OCI-LY3 (cell line): ENCODE measurements at regions not wholly inside any gene's neighbourhood (a gene's known extent, or its start where the extent isn't known, plus 50 kb on each side); places are given as distances from the start of the nearest gene placed in this dataset.

ENCODE experiments used
- H2AFZ ChIP-seq: fragments of 200-600, 300-600 bp; shearing (Covaris generic); 2 replicates; pipeline ENCODE4 v1.6.0; 2014; ENCODE audit warnings: antibody characterized with exemption, low read depth, low read length
- H3K27ac ChIP-seq: fragments of 200-600, 300-600 bp; sonication (generic); 2 replicates; pipeline ENCODE4 v1.5.1; 2014; ENCODE audit warnings: mild to moderate bottlenecking, low read length, moderate library complexity, mixed read lengths
- H3K27me3 ChIP-seq: fragments of 200-600, 300-600 bp; sonication (generic); 2 replicates; pipeline ENCODE4 v1.6.1; 2014; ENCODE audit warnings: low read depth, low read length, mixed read lengths
- H3K36me3 ChIP-seq: fragments of 200-600, 300-600 bp; sonication (generic); replicated peaks from 2 replicates; pipeline ENCODE3; 2014; ENCODE audit warnings: low read depth, low read length, mixed read lengths
- H3K4me1 ChIP-seq: fragments of 300-600, 200-600 bp; sonication (generic); 2 replicates; pipeline ENCODE4 v1.6.1; 2014; ENCODE audit warnings: low read length, mixed read lengths
- H3K4me2 ChIP-seq: fragments of 200-600, 300-600 bp; sonication (generic); 2 replicates; pipeline ENCODE4 v1.6.1; 2014; ENCODE audit warnings: low read length, mixed read lengths
- H3K4me3 ChIP-seq: fragments of 300-600, 200-600 bp; sonication (generic); 2 replicates; pipeline ENCODE4 v1.5.1; 2014; ENCODE audit warnings: antibody characterized with exemption, mild to moderate bottlenecking, low read length, moderate library complexity
- H3K79me2 ChIP-seq: fragments of 300-600, 200-600 bp; shearing (Covaris generic); 2 replicates; pipeline ENCODE4 v1.6.1; 2014; ENCODE audit warnings: mild to moderate bottlenecking, low read length, mixed read lengths
- H3K9ac ChIP-seq: fragments of 300-600, 200-600 bp; shearing (Covaris generic); 2 replicates; pipeline ENCODE4 v1.6.0; 2014; ENCODE audit warnings: mild to moderate bottlenecking, low read length, moderate library complexity
- H3K9me3 ChIP-seq: fragments of 200-600, 300-600 bp; shearing (Covaris generic); 2 replicates; pipeline ENCODE4 v1.6.1; 2014; ENCODE audit warnings: low read length, mixed read lengths; ENCODE audit not compliant: insufficient read depth
- H4K20me1 ChIP-seq: fragments of 200-600, 300-600 bp; sonication (generic); 2 replicates; pipeline ENCODE4 v1.6.1; 2016; ENCODE audit warnings: low read length, mixed read lengths; ENCODE audit not compliant: insufficient read depth
- CTCF ChIP-seq: fragments of 200-600, 300-600 bp; sonication (generic); IDR thresholded peaks from 2 replicates; pipeline ENCODE4 v1.5.1; 2014; ENCODE audit warnings: antibody characterized with exemption, low read length, low read depth
- EZH2phosphoT487 ChIP-seq: fragments of 200-600 bp; shearing (Covaris generic); IDR thresholded peaks from 2 replicates; pipeline ENCODE4 v1.6.1; 2018; ENCODE audit warnings: antibody characterized with exemption, mixed run types, low read depth

DNA sequence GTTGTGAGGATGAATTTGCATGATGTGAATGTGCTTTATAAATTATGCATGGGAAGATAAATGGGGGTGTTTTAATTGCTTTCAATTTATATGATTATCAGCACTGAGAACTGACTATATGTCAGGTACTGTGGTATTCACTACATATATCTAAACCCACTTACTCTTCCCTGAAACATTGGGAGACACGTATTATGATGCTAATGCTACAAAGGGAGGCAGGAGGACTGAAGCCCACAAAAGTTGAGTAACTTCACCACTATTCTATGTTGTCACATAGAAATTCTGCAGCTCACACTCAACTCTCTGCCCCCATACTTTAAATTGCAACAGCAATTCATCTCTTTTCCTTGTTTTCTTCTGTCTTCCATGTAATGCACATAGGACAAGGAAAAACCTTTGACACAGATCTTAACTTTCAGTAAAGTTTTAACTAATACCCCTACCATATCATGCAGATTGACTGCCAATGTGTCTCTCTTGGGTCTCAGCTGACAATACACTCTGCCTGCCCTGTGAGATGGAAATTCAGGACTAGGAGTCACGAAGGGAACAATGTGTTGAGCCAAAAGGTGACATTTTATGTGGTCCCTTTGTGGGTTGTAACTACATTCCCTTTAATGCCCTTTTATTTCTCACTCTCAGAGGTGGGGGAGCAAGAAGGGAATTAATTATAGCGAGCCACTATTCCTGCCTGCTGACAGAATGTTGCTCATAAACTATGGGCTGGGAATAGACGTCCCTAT is 691.0 kb upstream of the SORCS1 start:
- Histone ChIP-seq H3K27ac (no peak overlapping the region), H3K79me2 (no peaks in the 10 kb centered on the region), H3K9me3 (no peaks in the 10 kb centered on the region), H3K27me3 (no peaks in the 10 kb centered on the region), H3K4me3 (no peak overlapping the region), H4K20me1 (no peaks in the 10 kb centered on the region), H3K4me1 (peaks cover 38% of the 10 kb centered on the region), H3K9ac (no peak overlapping the region), H3K4me2 (peak overlapping the region; percentile 36; the same call in 1 of the 2 replicates), H3K36me3 (no peaks in the 10 kb centered on the region), H2AFZ (no peak overlapping the region)
- TF ChIP-seq CTCF, result no peak
- TF ChIP-seq EZH2phosphoT487, result no peak

DNA sequence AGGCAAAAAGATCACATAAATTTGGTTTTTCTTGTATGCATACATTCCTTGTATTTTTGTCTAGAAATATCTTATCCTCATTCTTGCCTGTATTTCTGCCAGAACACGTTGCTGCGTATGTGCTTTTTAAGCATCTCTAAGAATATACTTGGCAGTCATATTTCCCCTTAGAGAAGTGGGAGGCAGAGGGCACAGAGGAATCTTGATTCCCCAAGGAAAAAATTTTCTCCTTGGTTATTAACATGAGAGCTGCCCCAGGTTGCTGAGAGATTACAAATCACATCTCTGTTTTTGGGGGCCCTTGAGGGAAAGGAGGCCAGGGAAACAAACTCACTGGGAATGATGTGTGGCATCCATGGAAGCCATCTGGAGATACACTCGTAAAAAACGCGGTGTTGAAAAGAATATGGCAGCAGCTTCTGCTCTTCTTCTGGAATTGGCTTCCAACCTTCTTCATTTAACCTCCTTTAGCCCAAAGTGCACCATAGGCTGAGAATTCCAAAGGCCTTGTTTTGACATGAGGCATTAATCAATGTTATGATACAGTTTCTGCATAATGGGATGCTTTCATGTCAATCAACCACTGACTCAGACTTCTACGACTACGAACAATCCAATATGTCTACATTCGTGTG is 684.3 kb upstream of the SORCS1 start:
- Histone ChIP-seq H3K4me1 (peaks cover 29% of the 10 kb centered on the region), H4K20me1 (no peaks in the 10 kb centered on the region), H3K27ac (no peak overlapping the region), H3K79me2 (no peaks in the 10 kb centered on the region), H3K36me3 (no peaks in the 10 kb centered on the region), H2AFZ (no peak overlapping the region), H3K9ac (no peak overlapping the region), H3K9me3 (no peaks in the 10 kb centered on the region), H3K4me3 (no peak overlapping the region), H3K27me3 (no peaks in the 10 kb centered on the region), H3K4me2 (no peak overlapping the region)
- TF ChIP-seq CTCF (no peak), EZH2phosphoT487 (no peak)

DNA sequence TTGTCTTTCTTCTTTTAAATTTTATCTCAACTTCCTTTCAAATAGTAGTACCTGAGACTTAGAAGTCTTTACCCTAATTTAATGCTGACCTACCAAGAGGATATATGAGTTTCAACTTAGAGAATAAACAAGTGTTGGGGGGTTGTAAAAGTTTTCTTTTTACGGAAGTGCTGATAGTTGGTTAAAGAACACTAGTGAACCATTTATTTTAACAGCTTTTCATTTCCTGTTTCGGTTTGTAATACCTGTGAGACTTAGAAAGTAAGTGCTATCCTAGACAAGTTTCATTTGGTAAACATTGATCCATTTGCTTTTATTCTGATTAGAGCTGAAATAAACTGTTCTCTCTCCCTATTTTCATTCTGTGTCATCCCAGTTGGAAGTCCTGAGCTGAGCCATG is 683.1 kb upstream of the SORCS1 start:
- H3K4me1 ChIP-seq, result peaks cover 29% of the 10 kb centered on the region
- H2AFZ ChIP-seq, result no peak overlapping the region; the same call in 1 of the 2 replicates
- no peaks in the 10 kb centered on the region for H3K36me3 ChIP-seq
- no peaks in the 10 kb centered on the region for H3K9me3 ChIP-seq
- H3K27me3 ChIP-seq, result no peaks in the 10 kb centered on the region
- H3K4me2 ChIP-seq, result peak overlapping the region; percentile 73
- H4K20me1 ChIP-seq, result no peaks in the 10 kb centered on the region
- H3K4me3 ChIP-seq, result peak overlapping the region; percentile 44; the same call in 1 of the 2 replicates
- H3K79me2 ChIP-seq, result no peaks in the 10 kb centered on the region
- H3K9ac ChIP-seq, result peak overlapping the region; percentile 35; the same call in 1 of the 2 replicates
- H3K27ac ChIP-seq, result peak overlapping the region; percentile 60
- no peak for TF ChIP-seq CTCF

GRCh38 chr10:107834706-107835105 is 670.2 kb upstream of the SORCS1 start:
- 0 out of 2 replicates have a peak, but pooled peaks cover 4% of the 10 kb centered on the region for H3K4me1 ChIP-seq
- H3K4me2 ChIP-seq, result no peak overlapping the region
- H3K79me2 ChIP-seq, result no peaks in the 10 kb centered on the region
- H3K4me3 ChIP-seq, result no peak overlapping the region
- no peak overlapping the region for H2AFZ ChIP-seq
- no peaks in the 10 kb centered on the region for H3K27me3 ChIP-seq
- no peak for TF ChIP-seq EZH2phosphoT487
- TF ChIP-seq CTCF, result no peak
- H3K36me3 ChIP-seq, result no peaks in the 10 kb centered on the region
- H4K20me1 ChIP-seq, result no peaks in the 10 kb centered on the region
- no peak overlapping the region for H3K9ac ChIP-seq
- no peaks in the 10 kb centered on the region for H3K9me3 ChIP-seq
- no peak overlapping the region for H3K27ac ChIP-seq
